NCI-H748 treated with DMSO at 0.1 percent for 48 hours (cell line): ENCODE measurements at regions not wholly inside any gene's neighbourhood (a gene's known extent, or its start where the extent isn't known, plus 50 kb on each side); places are given as distances from the start of the nearest gene placed in this dataset.
"Not testable (repeated sequence)": the region's sequence is repeated elsewhere in the genome, so short reads cannot be mapped to it uniquely, and the experiment has no call there.

Source experiments
- DNase-seq: peaks from one replicate; lab custom pipeline; 2025; lab: John Stamatoyannopoulos, UW

GRCh38 chr14:53742233-53742620, 214.4 kb downstream of the BMP4 start:
- no peak for DNase-seq

GRCh38 chr14:53741479-53742232, 215.0 kb downstream of the BMP4 start:
- DNase-seq = no peak

- no peak for DNase-seq
These were observed 216.1 kb downstream of the BMP4 start for GRCh38 chr14:53740570-53740969.

- DNase-seq = no peak
These were observed 220.7 kb downstream of the BMP4 start for GRCh38 chr14:53735916-53736315.

- DNase-seq = no peak
These were observed 233.4 kb downstream of the BMP4 start for GRCh38 chr14:53723221-53723620.

GRCh38 chr14:53719536-53719935, 237.1 kb downstream of the BMP4 start:
- DNase-seq = no peak

GRCh38 chr14:53716578-53716977, 240.0 kb downstream of the BMP4 start:
- no peak for DNase-seq

GRCh38 chr14:53715193-53715721, 241.4 kb downstream of the BMP4 start:
- no peak for DNase-seq

- DNase-seq = no peak
These were observed 242.0 kb downstream of the BMP4 start for GRCh38 chr14:53714495-53715192.

GRCh38 chr14:53712901-53713300, 243.7 kb downstream of the BMP4 start:
- not testable (repeated sequence) for DNase-seq

- no peak for DNase-seq
These were observed 245.4 kb downstream of the BMP4 start for GRCh38 chr14:53711205-53711604.

- DNase-seq = no peak
These were observed 246.0 kb downstream of the BMP4 start for GRCh38 chr14:53710615-53711014.

- DNase-seq = no peak
These were observed 247.2 kb downstream of the BMP4 start for GRCh38 chr14:53709381-53709780.

- DNase-seq = no peak
These were observed 253.2 kb downstream of the BMP4 start for GRCh38 chr14:53703457-53703856.

GRCh38 chr14:53701108-53701875, 255.3 kb downstream of the BMP4 start:
- no peak for DNase-seq

- no peak for DNase-seq
These were observed 260.2 kb downstream of the BMP4 start for GRCh38 chr14:53696217-53696965.

- no peak for DNase-seq
These were observed 260.9 kb downstream of the BMP4 start for GRCh38 chr14:53695692-53696214.

GRCh38 chr14:53692885-53693284, 263.7 kb downstream of the BMP4 start:
- no peak for DNase-seq

GRCh38 chr14:53692451-53692850, 264.2 kb downstream of the BMP4 start:
- no peak for DNase-seq

GRCh38 chr14:53683229-53683628, 273.4 kb downstream of the BMP4 start:
- DNase-seq = no peak

GRCh38 chr14:53672526-53672925, 284.1 kb downstream of the BMP4 start:
- DNase-seq = no peak

GRCh38 chr14:53670701-53671100, 285.9 kb downstream of the BMP4 start:
- DNase-seq = no peak
